ENCODE measurements at regions not wholly inside any gene's neighbourhood (a gene's known extent, or its start where the extent isn't known, plus 50 kb on each side); places are given as distances from the start of the nearest gene placed in this dataset.

DNA sequence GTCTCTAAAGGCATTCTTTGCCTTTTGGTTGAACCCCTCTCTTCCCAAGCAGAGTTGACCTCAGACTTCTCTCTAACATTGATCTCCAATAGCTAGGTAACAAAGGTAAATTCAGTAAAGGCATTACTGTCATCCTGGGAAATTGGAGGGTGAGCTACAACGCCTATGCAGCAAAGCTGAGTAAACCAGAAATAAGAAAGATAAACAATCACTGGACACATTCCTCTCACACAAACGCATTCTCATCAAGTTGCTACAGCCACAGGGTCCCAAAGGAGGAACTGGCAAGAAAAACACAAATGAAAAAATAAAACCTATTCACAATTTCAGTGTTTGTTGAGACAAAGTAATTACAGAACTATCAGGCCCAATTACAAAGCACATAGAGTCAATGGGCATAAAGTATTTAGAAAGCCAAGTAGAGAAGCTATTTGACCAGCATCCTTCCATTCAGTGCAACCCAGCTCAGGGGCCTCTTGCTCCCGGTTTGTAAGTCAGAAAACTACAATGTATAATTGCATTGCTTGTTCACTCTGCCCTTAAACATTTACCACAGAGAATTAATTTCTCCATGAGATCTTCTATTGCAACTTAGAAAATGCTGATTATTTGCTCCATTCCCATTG is 967.7 kb downstream of the PCDH7 start:
- TF ChIP-seq EZH2 (IDR thresholded peaks at IDR 0.05; ENCODE audit: borderline replicate concordance, low read depth, low read length, poor library complexity, severe bottlenecking) = no peak
- TF ChIP-seq, protein P1, sequence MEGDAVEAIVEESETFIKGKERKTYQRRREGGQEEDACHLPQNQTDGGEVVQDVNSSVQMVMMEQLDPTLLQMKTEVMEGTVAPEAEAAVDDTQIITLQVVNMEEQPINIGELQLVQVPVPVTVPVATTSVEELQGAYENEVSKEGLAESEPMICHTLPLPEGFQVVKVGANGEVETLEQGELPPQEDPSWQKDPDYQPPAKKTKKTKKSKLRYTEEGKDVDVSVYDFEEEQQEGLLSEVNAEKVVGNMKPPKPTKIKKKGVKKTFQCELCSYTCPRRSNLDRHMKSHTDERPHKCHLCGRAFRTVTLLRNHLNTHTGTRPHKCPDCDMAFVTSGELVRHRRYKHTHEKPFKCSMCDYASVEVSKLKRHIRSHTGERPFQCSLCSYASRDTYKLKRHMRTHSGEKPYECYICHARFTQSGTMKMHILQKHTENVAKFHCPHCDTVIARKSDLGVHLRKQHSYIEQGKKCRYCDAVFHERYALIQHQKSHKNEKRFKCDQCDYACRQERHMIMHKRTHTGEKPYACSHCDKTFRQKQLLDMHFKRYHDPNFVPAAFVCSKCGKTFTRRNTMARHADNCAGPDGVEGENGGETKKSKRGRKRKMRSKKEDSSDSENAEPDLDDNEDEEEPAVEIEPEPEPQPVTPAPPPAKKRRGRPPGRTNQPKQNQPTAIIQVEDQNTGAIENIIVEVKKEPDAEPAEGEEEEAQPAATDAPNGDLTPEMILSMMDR (conservative IDR thresholded peaks at IDR 0.05; ENCODE audit: low read depth, low read length) = no peak
